BLaER1 treated with 17β-estradiol and CSF1 and Interleukin-3, amounts not matched to agents 10 nM and 100 nM (cell line): ENCODE measurements at regions not wholly inside any gene's neighbourhood (a gene's known extent, or its start where the extent isn't known, plus 50 kb on each side); places are given as distances from the start of the nearest gene placed in this dataset.

Experiments
- H3K27ac ChIP-seq, 11 experiments: shearing (Covaris generic); formaldehyde crosslinking; 2 replicates each; pipeline ENCODE4 v1.8.1; 2022
- H3K27me3 ChIP-seq, 11 experiments: shearing (Covaris generic); formaldehyde crosslinking; 2 replicates each; pipeline ENCODE4 v1.8.1; 2022
- H3K36me3 ChIP-seq, 11 experiments: shearing (Covaris generic); formaldehyde crosslinking; 2 replicates each; pipeline ENCODE4 v1.8.1; 2022
- H3K4me1 ChIP-seq, 10 experiments: shearing (Covaris generic); formaldehyde crosslinking; 2 replicates each; pipeline ENCODE4 v1.8.1; 2022
- H3K4me2 ChIP-seq, 11 experiments: shearing (Covaris generic); formaldehyde crosslinking; 2 replicates each; pipeline ENCODE4 v1.8.1; 2022
- H3K4me3 ChIP-seq, 10 experiments: shearing (Covaris generic); formaldehyde crosslinking; 2 replicates each; pipeline ENCODE4 v1.8.1; 2022
- H3K9ac ChIP-seq, 11 experiments: shearing (Covaris generic); formaldehyde crosslinking; 2 replicates each; pipeline ENCODE4 v1.8.1; 2022
- H3K9me3 ChIP-seq, 11 experiments: shearing (Covaris generic); formaldehyde crosslinking; replicated peaks in 1 of 11; 2 replicates each; pipeline ENCODE4 v1.8.1; 2022
- H4K20me1 ChIP-seq, 11 experiments: shearing (Covaris generic); formaldehyde crosslinking; 2 replicates each; pipeline ENCODE4 v1.8.1; 2022
- Cebpa-rat ChIP-seq, 11 experiments: shearing (Covaris generic); IDR thresholded peaks; 2 replicates each; pipeline ENCODE4 v1.8.1; 2022

- Histone ChIP-seq H3K9me3 (no peaks in the 10 kb centered on the region), H3K36me3 (no peaks in the 10 kb centered on the region), H3K27me3 (no peaks in the 10 kb centered on the region), H3K27ac (no peak overlapping the region), H3K4me2 (no peak overlapping the region), H4K20me1 (no peaks in the 10 kb centered on the region), H3K4me3 (no peak overlapping the region), H3K4me1 (no peaks in the 10 kb centered on the region), H3K9ac (no peak overlapping the region)
- TF ChIP-seq Cebpa-rat (IDR thresholded peaks at IDR 0.05) = no peak
These were observed 841.8 kb upstream of the ADGRL4 start for GRCh38 chr1:79848316-79848715.

- no peaks in the 10 kb centered on the region for H3K36me3 ChIP-seq
- H3K4me1 ChIP-seq = no peaks in the 10 kb centered on the region
- no peak overlapping the region for H3K4me3 ChIP-seq
- no peak overlapping the region for H3K9ac ChIP-seq
- H3K9me3 ChIP-seq = no peaks in the 10 kb centered on the region
- H3K4me2 ChIP-seq = no peak overlapping the region
- no peak for TF ChIP-seq Cebpa-rat (IDR thresholded peaks at IDR 0.05)
- H3K27me3 ChIP-seq = no peaks in the 10 kb centered on the region
- no peak overlapping the region for H3K27ac ChIP-seq
- H4K20me1 ChIP-seq = no peaks in the 10 kb centered on the region
These were observed 841.2 kb upstream of the ADGRL4 start for GRCh38 chr1:79847700-79848099.

DNA sequence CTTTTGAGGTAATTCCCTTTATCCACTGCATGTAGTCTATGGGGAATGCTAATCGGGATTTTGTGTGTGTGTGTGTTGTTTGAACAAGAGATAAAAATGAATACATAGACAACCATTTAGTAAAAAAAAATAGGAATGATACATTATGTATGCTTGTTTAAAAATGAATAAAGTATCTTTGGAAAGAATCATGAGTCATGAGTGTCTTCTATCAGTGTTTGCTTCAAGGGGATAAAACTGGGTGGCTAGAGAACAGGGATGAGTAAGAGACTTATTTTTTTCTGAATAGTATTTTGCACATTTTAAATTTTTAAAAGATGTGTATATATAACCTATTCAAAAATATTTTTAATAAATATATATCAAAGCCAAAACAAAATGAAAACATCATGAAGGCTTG is 839.4 kb upstream of the ADGRL4 start:
- Histone ChIP-seq H3K9me3 (no peaks in the 10 kb centered on the region), H3K27ac (no peak overlapping the region), H3K36me3 (no peaks in the 10 kb centered on the region), H3K4me3 (no peak overlapping the region), H3K27me3 (no peaks in the 10 kb centered on the region), H3K4me2 (no peak overlapping the region), H3K9ac (no peak overlapping the region), H4K20me1 (no peaks in the 10 kb centered on the region), H3K4me1 (no peaks in the 10 kb centered on the region)
- TF ChIP-seq Cebpa-rat (IDR thresholded peaks at IDR 0.05) = no peak

DNA sequence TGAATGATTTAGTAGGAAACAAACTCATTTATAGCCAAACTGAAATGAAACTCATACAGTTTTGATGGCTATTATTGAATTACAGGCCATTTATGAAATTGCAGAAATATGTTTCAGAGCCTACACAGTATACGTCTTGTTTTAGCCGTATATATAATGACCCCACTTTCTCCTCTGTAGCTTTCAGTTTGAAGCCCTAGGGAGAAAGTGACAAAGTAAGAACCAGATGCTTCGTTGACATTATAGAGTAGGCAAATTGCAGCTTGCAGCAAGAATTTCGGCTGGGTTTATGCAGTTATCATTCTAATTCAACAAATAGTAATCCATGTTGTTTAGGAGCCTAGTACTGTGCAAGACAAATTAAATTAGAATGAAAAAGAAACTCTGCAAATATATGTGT is 836.3 kb upstream of the ADGRL4 start:
- H3K27ac ChIP-seq = no peak overlapping the region
- H3K4me1 ChIP-seq = no peaks in the 10 kb centered on the region
- no peak overlapping the region for H3K4me3 ChIP-seq
- no peak overlapping the region for H3K4me2 ChIP-seq
- no peak overlapping the region for H3K9ac ChIP-seq
- no peaks in the 10 kb centered on the region for H3K36me3 ChIP-seq
- no peak for TF ChIP-seq Cebpa-rat (IDR thresholded peaks at IDR 0.05)
- H4K20me1 ChIP-seq = no peaks in the 10 kb centered on the region
- no peaks in the 10 kb centered on the region for H3K9me3 ChIP-seq
- H3K27me3 ChIP-seq = no peaks in the 10 kb centered on the region

GRCh38 chr1:79839882-79840281 is 833.4 kb upstream of the ADGRL4 start:
- no peaks in the 10 kb centered on the region for H4K20me1 ChIP-seq
- no peak overlapping the region for H3K4me2 ChIP-seq
- no peaks in the 10 kb centered on the region for H3K9me3 ChIP-seq
- H3K27me3 ChIP-seq = no peaks in the 10 kb centered on the region
- no peak overlapping the region for H3K27ac ChIP-seq
- H3K36me3 ChIP-seq = no peaks in the 10 kb centered on the region
- no peak overlapping the region for H3K4me3 ChIP-seq
- H3K4me1 ChIP-seq = no peaks in the 10 kb centered on the region
- H3K9ac ChIP-seq = no peak overlapping the region
- TF ChIP-seq Cebpa-rat (IDR thresholded peaks at IDR 0.05) = no peak

DNA sequence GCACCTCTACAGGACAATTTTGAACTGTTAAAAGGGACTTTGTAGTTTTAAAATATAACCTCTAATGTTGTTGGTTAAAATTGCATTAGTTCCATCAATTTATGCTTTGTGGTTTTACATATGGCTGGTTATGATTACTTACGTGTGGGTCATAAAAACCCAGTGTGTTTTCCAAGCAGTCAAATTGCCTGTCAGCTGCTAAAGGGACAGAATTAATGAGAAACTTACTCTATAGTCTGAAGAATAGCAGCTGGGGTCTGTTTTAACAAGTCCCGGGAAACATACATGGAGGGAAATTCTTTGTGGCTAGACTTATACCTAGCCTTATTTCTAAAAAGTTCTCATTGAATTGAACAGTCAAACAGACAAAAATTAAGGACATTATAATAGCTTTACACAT is 820.9 kb upstream of the ADGRL4 start:
- no peak overlapping the region for H3K27ac ChIP-seq
- no peak for TF ChIP-seq Cebpa-rat (IDR thresholded peaks at IDR 0.05)
- H3K4me3 ChIP-seq = no peak overlapping the region
- no peak overlapping the region for H3K9ac ChIP-seq
- no peaks in the 10 kb centered on the region for H4K20me1 ChIP-seq
- no peaks in the 10 kb centered on the region for H3K4me1 ChIP-seq
- H3K36me3 ChIP-seq = no peaks in the 10 kb centered on the region
- H3K27me3 ChIP-seq = no peaks in the 10 kb centered on the region
- H3K9me3 ChIP-seq = no peaks in the 10 kb centered on the region
- no peak overlapping the region for H3K4me2 ChIP-seq

- H3K36me3 ChIP-seq = no peaks in the 10 kb centered on the region
- no peak for TF ChIP-seq Cebpa-rat (IDR thresholded peaks at IDR 0.05)
- H3K4me3 ChIP-seq = no peak overlapping the region
These were observed 819.0 kb upstream of the ADGRL4 start for GRCh38 chr1:79825551-79825950.

DNA sequence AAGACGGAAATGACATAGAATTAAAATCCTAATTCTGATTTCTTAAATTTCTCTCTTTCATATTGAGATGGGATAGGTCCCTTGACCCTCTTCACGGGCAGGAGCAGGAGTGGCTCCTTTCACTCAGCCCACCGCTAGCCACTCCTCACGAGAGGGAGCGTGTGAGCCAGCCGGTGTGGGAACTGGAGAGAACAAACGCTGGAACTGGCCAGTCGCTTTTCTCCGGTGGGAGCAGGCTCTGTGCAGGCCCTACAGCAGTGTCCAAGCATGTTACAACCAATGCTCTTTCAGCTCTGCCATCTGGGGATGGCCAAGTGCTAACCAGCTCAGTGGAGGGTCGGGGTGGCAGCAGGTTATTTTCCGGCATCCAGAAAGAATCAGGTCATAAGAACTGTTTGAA is 815.5 kb upstream of the ADGRL4 start:
- Histone ChIP-seq H3K4me2 (no peak overlapping the region), H3K9ac (no peak overlapping the region), H3K4me1 (no peaks in the 10 kb centered on the region), H3K27me3 (no peaks in the 10 kb centered on the region), H3K4me3 (no peak overlapping the region), H3K36me3 (no peaks in the 10 kb centered on the region), H4K20me1 (no peaks in the 10 kb centered on the region), H3K27ac (no peak overlapping the region), H3K9me3 (no peaks in the 10 kb centered on the region)
- no peak for TF ChIP-seq Cebpa-rat (IDR thresholded peaks at IDR 0.05)

More at GRCh38 chr1:79825551-79825950, 819.0 kb upstream of the ADGRL4 start:
- Histone ChIP-seq H4K20me1 (no peaks in the 10 kb centered on the region), H3K27ac (no peak overlapping the region), H3K9me3 (no peaks in the 10 kb centered on the region), H3K4me1 (no peaks in the 10 kb centered on the region), H3K4me2 (no peak overlapping the region), H3K9ac (no peak overlapping the region), H3K27me3 (no peaks in the 10 kb centered on the region)

DNA sequence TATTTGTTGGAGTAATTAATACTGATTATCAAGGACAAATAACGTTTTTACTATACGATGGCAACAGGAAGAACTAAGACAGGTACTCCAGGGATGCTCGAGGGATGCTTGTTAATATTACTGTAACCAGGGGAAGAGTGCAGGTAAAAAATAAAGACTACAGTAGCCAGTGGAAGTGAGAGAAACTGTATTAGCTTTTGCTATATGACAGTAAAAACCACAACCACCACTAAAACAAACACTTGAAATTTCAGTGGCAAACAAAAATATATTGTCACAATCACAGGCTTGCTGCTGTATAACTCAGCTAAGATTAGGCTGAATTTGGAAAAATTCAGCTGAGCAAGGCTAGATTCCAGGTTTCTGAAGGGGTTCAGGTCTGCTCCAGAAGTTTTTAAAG is 812.6 kb upstream of the ADGRL4 start:
- H3K27me3 ChIP-seq = no peaks in the 10 kb centered on the region
- no peak for TF ChIP-seq Cebpa-rat (IDR thresholded peaks at IDR 0.05)
- H3K9ac ChIP-seq = no peak overlapping the region
- no peak overlapping the region for H3K4me2 ChIP-seq
- H3K9me3 ChIP-seq = no peaks in the 10 kb centered on the region
- no peak overlapping the region for H3K27ac ChIP-seq
- no peaks in the 10 kb centered on the region for H3K4me1 ChIP-seq
- no peaks in the 10 kb centered on the region for H4K20me1 ChIP-seq
- no peaks in the 10 kb centered on the region for H3K36me3 ChIP-seq
- H3K4me3 ChIP-seq = no peak overlapping the region

DNA sequence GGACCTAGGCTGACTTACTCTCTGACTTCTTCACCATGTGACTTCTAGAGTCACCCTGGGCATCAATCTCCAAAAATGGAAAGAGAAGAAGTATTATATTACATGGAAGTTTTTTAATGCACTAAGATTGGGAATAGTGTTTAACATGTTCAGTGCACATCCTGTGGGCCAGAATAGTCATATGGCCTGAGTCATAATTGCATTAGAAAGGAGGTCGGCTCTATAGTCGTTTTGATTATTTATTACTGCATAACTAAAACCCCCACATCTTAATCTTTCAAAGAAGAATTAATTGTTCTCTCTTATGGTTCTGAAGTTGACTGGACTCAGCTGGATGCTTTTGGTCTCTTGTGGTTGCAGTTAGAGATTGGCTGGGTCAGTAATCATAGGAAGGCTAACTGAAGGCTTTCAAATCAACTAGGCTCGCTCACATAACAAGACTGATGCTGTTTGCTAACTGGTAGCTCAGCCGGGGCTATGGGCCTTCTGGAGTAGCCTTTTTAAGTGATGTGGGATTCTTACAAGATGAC is 810.6 kb upstream of the ADGRL4 start:
- no peaks in the 10 kb centered on the region for H3K4me1 ChIP-seq
- H3K27me3 ChIP-seq = no peaks in the 10 kb centered on the region
- no peak overlapping the region for H3K27ac ChIP-seq
- H3K9me3 ChIP-seq = no peaks in the 10 kb centered on the region
- H4K20me1 ChIP-seq = no peaks in the 10 kb centered on the region
- H3K36me3 ChIP-seq = no peaks in the 10 kb centered on the region
- H3K9ac ChIP-seq = no peak overlapping the region
- no peak overlapping the region for H3K4me2 ChIP-seq
- TF ChIP-seq Cebpa-rat (IDR thresholded peaks at IDR 0.05) = no peak
- no peak overlapping the region for H3K4me3 ChIP-seq

- no peaks in the 10 kb centered on the region for H3K36me3 ChIP-seq
- no peak for TF ChIP-seq Cebpa-rat (IDR thresholded peaks at IDR 0.05)
These were observed 808.6 kb upstream of the ADGRL4 start for GRCh38 chr1:79815115-79815514.

More at GRCh38 chr1:79815115-79815514, 808.6 kb upstream of the ADGRL4 start:
- H3K9ac ChIP-seq = no peak overlapping the region
- no peaks in the 10 kb centered on the region for H3K9me3 ChIP-seq
- H3K27me3 ChIP-seq = no peaks in the 10 kb centered on the region
- H3K4me3 ChIP-seq = no peak overlapping the region
- no peak overlapping the region for H3K4me2 ChIP-seq
- H3K27ac ChIP-seq = no peak overlapping the region
- H3K4me1 ChIP-seq = no peaks in the 10 kb centered on the region
- H4K20me1 ChIP-seq = no peaks in the 10 kb centered on the region
